ENCODE measurements at regions not wholly inside any gene's neighbourhood (a gene's known extent, or its start where the extent isn't known, plus 50 kb on each side); places are given as distances from the start of the nearest gene placed in this dataset.

- TF ChIP-seq, protein P1, sequence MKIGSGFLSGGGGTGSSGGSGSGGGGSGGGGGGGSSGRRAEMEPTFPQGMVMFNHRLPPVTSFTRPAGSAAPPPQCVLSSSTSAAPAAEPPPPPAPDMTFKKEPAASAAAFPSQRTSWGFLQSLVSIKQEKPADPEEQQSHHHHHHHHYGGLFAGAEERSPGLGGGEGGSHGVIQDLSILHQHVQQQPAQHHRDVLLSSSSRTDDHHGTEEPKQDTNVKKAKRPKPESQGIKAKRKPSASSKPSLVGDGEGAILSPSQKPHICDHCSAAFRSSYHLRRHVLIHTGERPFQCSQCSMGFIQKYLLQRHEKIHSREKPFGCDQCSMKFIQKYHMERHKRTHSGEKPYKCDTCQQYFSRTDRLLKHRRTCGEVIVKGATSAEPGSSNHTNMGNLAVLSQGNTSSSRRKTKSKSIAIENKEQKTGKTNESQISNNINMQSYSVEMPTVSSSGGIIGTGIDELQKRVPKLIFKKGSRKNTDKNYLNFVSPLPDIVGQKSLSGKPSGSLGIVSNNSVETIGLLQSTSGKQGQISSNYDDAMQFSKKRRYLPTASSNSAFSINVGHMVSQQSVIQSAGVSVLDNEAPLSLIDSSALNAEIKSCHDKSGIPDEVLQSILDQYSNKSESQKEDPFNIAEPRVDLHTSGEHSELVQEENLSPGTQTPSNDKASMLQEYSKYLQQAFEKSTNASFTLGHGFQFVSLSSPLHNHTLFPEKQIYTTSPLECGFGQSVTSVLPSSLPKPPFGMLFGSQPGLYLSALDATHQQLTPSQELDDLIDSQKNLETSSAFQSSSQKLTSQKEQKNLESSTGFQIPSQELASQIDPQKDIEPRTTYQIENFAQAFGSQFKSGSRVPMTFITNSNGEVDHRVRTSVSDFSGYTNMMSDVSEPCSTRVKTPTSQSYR (CRISPR knock-in tag; IDR thresholded peaks at IDR 0.05; ENCODE audit: borderline replicate concordance) = peak; percentile 87
- TF ChIP-seq SRF (IDR thresholded peaks at IDR 0.05; ENCODE audit: low read depth, low read length) = peak; percentile 54; the same call in 1 of the 2 replicates
- TF ChIP-seq RFX5 (IDR thresholded peaks at IDR 0.05; ENCODE audit: low read depth, low read length) = 0 out of 2 replicates have a peak, but pooled peaks have one; percentile 28
- no peak for TF ChIP-seq RARG (CRISPR knock-in tag; IDR thresholded peaks at IDR 0.05; ENCODE audit: low read depth)
- peak; percentile 91 to 97 for TF ChIP-seq EP300 (IDR thresholded peaks at IDR 0.05; ENCODE audit: low read depth in 2 of 2, low read length in 2 of 2)
- peak; percentile 97 for TF ChIP-seq EP300 (CRISPR knock-in tag; IDR thresholded peaks at IDR 0.05; ENCODE audit: borderline replicate concordance)
- TF ChIP-seq MED1 (CRISPR knock-in tag; IDR thresholded peaks at IDR 0.05) = peak; percentile 92
- 0 out of 2 replicates have a peak, but pooled peaks have one; percentile 36 for TF ChIP-seq RAD21 (CRISPR knock-in tag; IDR thresholded peaks at IDR 0.05)
- TF ChIP-seq ZNF468 (CRISPR knock-in tag; IDR thresholded peaks at IDR 0.05) = 0 out of 2 replicates have a peak, but pooled peaks have one; percentile 25
- TF ChIP-seq ZNF784 (CRISPR knock-in tag; IDR thresholded peaks at IDR 0.05; ENCODE audit: borderline replicate concordance) = peak; percentile 67; the same call in 1 of the 2 replicates
- peak; percentile 85 for TF ChIP-seq MYC (CRISPR knock-in tag; IDR thresholded peaks at IDR 0.05; ENCODE audit: borderline replicate concordance)
- TF ChIP-seq ZNF572 (CRISPR knock-in tag; IDR thresholded peaks at IDR 0.05) = no peak
- TF ChIP-seq MAFG (CRISPR knock-in tag; IDR thresholded peaks at IDR 0.05) = no peak
- no peak for TF ChIP-seq EZH2 (conservative IDR thresholded peaks at IDR 0.05; ENCODE audit: low read depth, low read length)
- TF ChIP-seq ONECUT2 (CRISPR knock-in tag; IDR thresholded peaks at IDR 0.05) = 0 out of 2 replicates have a peak, but pooled peaks have one; percentile 53
- TF ChIP-seq BCL6 (CRISPR knock-in tag; IDR thresholded peaks at IDR 0.05) = peak; percentile 88
- TF ChIP-seq MATR3 (CRISPR knock-in tag; IDR thresholded peaks at IDR 0.05) = no peak
- no peak for TF ChIP-seq ZNF484 (CRISPR knock-in tag; IDR thresholded peaks at IDR 0.05; ENCODE audit: borderline replicate concordance, low read depth)
- TF ChIP-seq, protein P2, sequence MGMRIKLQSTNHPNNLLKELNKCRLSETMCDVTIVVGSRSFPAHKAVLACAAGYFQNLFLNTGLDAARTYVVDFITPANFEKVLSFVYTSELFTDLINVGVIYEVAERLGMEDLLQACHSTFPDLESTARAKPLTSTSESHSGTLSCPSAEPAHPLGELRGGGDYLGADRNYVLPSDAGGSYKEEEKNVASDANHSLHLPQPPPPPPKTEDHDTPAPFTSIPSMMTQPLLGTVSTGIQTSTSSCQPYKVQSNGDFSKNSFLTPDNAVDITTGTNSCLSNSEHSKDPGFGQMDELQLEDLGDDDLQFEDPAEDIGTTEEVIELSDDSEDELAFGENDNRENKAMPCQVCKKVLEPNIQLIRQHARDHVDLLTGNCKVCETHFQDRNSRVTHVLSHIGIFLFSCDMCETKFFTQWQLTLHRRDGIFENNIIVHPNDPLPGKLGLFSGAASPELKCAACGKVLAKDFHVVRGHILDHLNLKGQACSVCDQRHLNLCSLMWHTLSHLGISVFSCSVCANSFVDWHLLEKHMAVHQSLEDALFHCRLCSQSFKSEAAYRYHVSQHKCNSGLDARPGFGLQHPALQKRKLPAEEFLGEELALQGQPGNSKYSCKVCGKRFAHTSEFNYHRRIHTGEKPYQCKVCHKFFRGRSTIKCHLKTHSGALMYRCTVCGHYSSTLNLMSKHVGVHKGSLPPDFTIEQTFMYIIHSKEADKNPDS (CRISPR knock-in tag; IDR thresholded peaks at IDR 0.05) = no peak
- no peak for TF ChIP-seq NFRKB (IDR thresholded peaks at IDR 0.05)
- TF ChIP-seq ZNF3 (CRISPR knock-in tag; IDR thresholded peaks at IDR 0.05) = peak; percentile 76; the same call in 1 of the 2 replicates
- no peak for TF ChIP-seq ZNF367 (CRISPR knock-in tag; IDR thresholded peaks at IDR 0.05; ENCODE audit: borderline replicate concordance)
- no peak for TF ChIP-seq ZNF282 (IDR thresholded peaks at IDR 0.05; ENCODE audit: partially characterized antibody)
- peak; percentile 95 for TF ChIP-seq KDM6A (CRISPR knock-in tag; IDR thresholded peaks at IDR 0.05; ENCODE audit: low read depth)
- TF ChIP-seq TBX2 (CRISPR knock-in tag; IDR thresholded peaks at IDR 0.05; ENCODE audit: borderline replicate concordance) = peak; percentile 94
- no peak for TF ChIP-seq CHD2 (IDR thresholded peaks at IDR 0.05; ENCODE audit: low read depth, low read length)
- TF ChIP-seq ZNF331 (CRISPR knock-in tag; IDR thresholded peaks at IDR 0.05) = peak; percentile 96
- TF ChIP-seq ZNF749 (CRISPR knock-in tag; IDR thresholded peaks at IDR 0.05; ENCODE audit: borderline replicate concordance) = peak; percentile 81; the same call in 1 of the 2 replicates
These were observed 122.8 kb upstream of the PITX1 start (continued) for GRCh38 chr5:135156715-135157404.

Data from HepG2 (cell line).